Uterus (tissue), 3 donors: ENCODE measurements at regions not wholly inside any gene's neighbourhood (a gene's known extent, or its start where the extent isn't known, plus 50 kb on each side); places are given as distances from the start of the nearest gene placed in this dataset.

Experiments used
- DNase-seq, 2 donors: peaks; one replicate each; pipeline ENCODE4 v3.0.0-alpha.2; 2019 to 2020
- H3K27ac ChIP-seq, 2 donors: fragments of 200-600 bp; sonication (generic); 1 replicate in 1 of 2; 2 replicates in 1 of 2; pipeline ENCODE4 v1.5.1; 2016 to 2018
- H3K27me3 ChIP-seq, 2 donors: fragments of 200-600 bp; sonication (generic); one replicate each; pipeline ENCODE4 v1.5.1; 2018 to 2019; ENCODE audit warnings: control low read depth in 1 of 2
- H3K36me3 ChIP-seq, 2 donors: fragments of 200-600 bp; sonication (generic); one replicate each; pipeline ENCODE4 v1.5.1; 2019; ENCODE audit warnings: control low read depth in 1 of 2
- H3K4me1 ChIP-seq, 2 donors: fragments of 200-600 bp; sonication (generic); one replicate each; pipeline ENCODE4 v1.5.1; 2018 to 2019; ENCODE audit warnings: control low read depth in 1 of 2
- H3K4me3 ChIP-seq, 2 donors: fragments of 200-600 bp; sonication (generic); 1 replicate in 1 of 2; 2 replicates in 1 of 2; pipeline ENCODE4 v1.5.1; 2018 to 2019; ENCODE audit warnings: mild to moderate bottlenecking in 1 of 2
- H3K9me3 ChIP-seq, 2 donors: fragments of 200-600 bp; sonication (generic); one replicate each; pipeline ENCODE4 v1.5.1; 2019; ENCODE audit warnings: control low read depth in 1 of 2
- POLR2A ChIP-seq, 2 donors: fragments of 450-650 bp; IDR thresholded peaks; one replicate each; pipeline ENCODE4 v1.6.1; 2016; ENCODE audit warnings: antibody characterized with exemption in 2 of 2, mild to moderate bottlenecking in 1 of 2, moderate library complexity in 1 of 2
- intact Hi-C: fragments of 100-400 bp; cut with DNase I; formaldehyde crosslinking; loops from one replicate; pipeline ENCODE4 v1.15.1; 2023; ENCODE audit warnings: low total_unique reads
- TF ChIP-seq, protein P1 (sequence below), 4 experiments: fragments of 200-600 bp in 2 of 4; fragments of 450-650 bp in 2 of 4; sonication (generic) in 2 of 4; IDR thresholded peaks; one replicate each; pipeline ENCODE4 v1.5.1; 2016 to 2019; ENCODE audit warnings: antibody characterized with exemption in 4 of 4, mild to moderate bottlenecking in 2 of 4, moderate library complexity in 1 of 4
- donor health status: DM: yes; HTN: yes; CAD: no.

- H3K27me3 ChIP-seq: no peaks in the 10 kb centered on the region
- no peak overlapping the region for H3K4me3 ChIP-seq
- intact Hi-C loops: no loop called here
- H3K4me1 ChIP-seq: no peaks in the 10 kb centered on the region
- TF ChIP-seq POLR2A (IDR thresholded peaks at IDR 0.05): no peak
- TF ChIP-seq, protein P1, sequence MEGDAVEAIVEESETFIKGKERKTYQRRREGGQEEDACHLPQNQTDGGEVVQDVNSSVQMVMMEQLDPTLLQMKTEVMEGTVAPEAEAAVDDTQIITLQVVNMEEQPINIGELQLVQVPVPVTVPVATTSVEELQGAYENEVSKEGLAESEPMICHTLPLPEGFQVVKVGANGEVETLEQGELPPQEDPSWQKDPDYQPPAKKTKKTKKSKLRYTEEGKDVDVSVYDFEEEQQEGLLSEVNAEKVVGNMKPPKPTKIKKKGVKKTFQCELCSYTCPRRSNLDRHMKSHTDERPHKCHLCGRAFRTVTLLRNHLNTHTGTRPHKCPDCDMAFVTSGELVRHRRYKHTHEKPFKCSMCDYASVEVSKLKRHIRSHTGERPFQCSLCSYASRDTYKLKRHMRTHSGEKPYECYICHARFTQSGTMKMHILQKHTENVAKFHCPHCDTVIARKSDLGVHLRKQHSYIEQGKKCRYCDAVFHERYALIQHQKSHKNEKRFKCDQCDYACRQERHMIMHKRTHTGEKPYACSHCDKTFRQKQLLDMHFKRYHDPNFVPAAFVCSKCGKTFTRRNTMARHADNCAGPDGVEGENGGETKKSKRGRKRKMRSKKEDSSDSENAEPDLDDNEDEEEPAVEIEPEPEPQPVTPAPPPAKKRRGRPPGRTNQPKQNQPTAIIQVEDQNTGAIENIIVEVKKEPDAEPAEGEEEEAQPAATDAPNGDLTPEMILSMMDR (IDR thresholded peaks at IDR 0.05): no peak
- H3K9me3 ChIP-seq: no peaks in the 10 kb centered on the region
- H3K27ac ChIP-seq: no peak overlapping the region
- no peak for DNase-seq
- H3K36me3 ChIP-seq: peaks cover 0 to 2% of the 10 kb centered on the region in 2 donors
Measured at GRCh38 chr2:57576983-57577382, 469.6 kb upstream of the VRK2 start.

DNA sequence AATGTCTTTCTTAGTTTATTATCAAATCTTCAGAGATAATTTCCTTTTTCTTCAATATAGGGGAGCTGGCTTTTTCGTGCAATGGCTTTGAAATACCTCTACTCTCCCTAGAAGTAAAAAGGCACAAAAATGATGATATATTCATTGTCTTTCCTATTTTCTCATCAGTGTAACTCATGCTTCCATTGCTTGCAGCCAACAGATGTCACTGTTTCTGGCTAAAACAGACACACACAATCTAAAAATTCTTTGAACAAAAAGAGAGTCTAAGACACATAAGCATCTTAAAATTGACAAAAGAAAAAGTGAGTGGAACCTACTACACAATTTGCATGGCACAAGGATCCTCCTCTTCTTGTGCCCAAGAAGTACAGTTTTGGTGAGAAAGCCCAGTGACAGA, 448.7 kb upstream of the VRK2 start:
- H3K27ac ChIP-seq: no peak overlapping the region
- TF ChIP-seq, protein P1 (IDR thresholded peaks at IDR 0.05): no peak
- TF ChIP-seq POLR2A (IDR thresholded peaks at IDR 0.05): no peak
- DNase-seq: no peak

GRCh38 chr2:57598551-57598950, 448.1 kb upstream of the VRK2 start:
- Histone ChIP-seq H3K27ac (no peak overlapping the region), H3K4me3 (no peak overlapping the region), H3K36me3 (no peaks in the 10 kb centered on the region), H3K27me3 (no peaks in the 10 kb centered on the region), H3K9me3 (no peaks in the 10 kb centered on the region), H3K4me1 (no peaks in the 10 kb centered on the region)
- intact Hi-C loops: no loop called here
- no peak for TF ChIP-seq POLR2A (IDR thresholded peaks at IDR 0.05)
- TF ChIP-seq, protein P1 (IDR thresholded peaks at IDR 0.05): no peak
- no peak for DNase-seq

More for the DNA sequence above, 448.7 kb upstream of the VRK2 start:
- H3K36me3 ChIP-seq: no peaks in the 10 kb centered on the region
- H3K27me3 ChIP-seq: no peaks in the 10 kb centered on the region
- no peaks in the 10 kb centered on the region for H3K4me1 ChIP-seq
- no peak overlapping the region for H3K4me3 ChIP-seq
- no peaks in the 10 kb centered on the region for H3K9me3 ChIP-seq
- intact Hi-C loops: no loop called here

GRCh38 chr2:57602733-57603132, 443.9 kb upstream of the VRK2 start:
- DNase-seq: no peak
- TF ChIP-seq POLR2A (IDR thresholded peaks at IDR 0.05): no peak
- TF ChIP-seq, protein P1 (IDR thresholded peaks at IDR 0.05): no peak
- H3K27me3 ChIP-seq: no peaks in the 10 kb centered on the region
- intact Hi-C loops: no loop called here
- no peaks in the 10 kb centered on the region for H3K4me1 ChIP-seq
- H3K36me3 ChIP-seq: no peaks in the 10 kb centered on the region
- H3K27ac ChIP-seq: no peak overlapping the region
- H3K4me3 ChIP-seq: no peak overlapping the region
- no peaks in the 10 kb centered on the region for H3K9me3 ChIP-seq

GRCh38 chr2:57614988-57615387, 431.6 kb upstream of the VRK2 start:
- Histone ChIP-seq H3K36me3 (no peaks in the 10 kb centered on the region), H3K9me3 (no peaks in the 10 kb centered on the region), H3K27ac (no peak overlapping the region), H3K4me3 (no peak overlapping the region), H3K27me3 (no peaks in the 10 kb centered on the region), H3K4me1 (no peaks in the 10 kb centered on the region)
- TF ChIP-seq, protein P1 (IDR thresholded peaks at IDR 0.05): no peak
- no peak for TF ChIP-seq POLR2A (IDR thresholded peaks at IDR 0.05)
- intact Hi-C loops: no loop called here
- DNase-seq: no peak
